DND-41 (cell line): ENCODE measurements at regions not wholly inside any gene's neighbourhood (a gene's known extent, or its start where the extent isn't known, plus 50 kb on each side); places are given as distances from the start of the nearest gene placed in this dataset.

Experiments
- ATAC-seq: fragments of 200-7000 bp; cut with Tn5 transposase; 3 replicates; pipeline ENCODE4 v1.9.1; 2021; ENCODE audit warnings: low read depth; ENCODE audit not compliant: insufficient read depth
- DNase-seq: peaks from one replicate; pipeline ENCODE4 v3.0.0-alpha.2; 2020
- H2AFZ ChIP-seq: 2 replicates; pipeline ENCODE4 v1.6.0; 2012; ENCODE audit warnings: low read depth, low read length
- H3K27ac ChIP-seq: 2 replicates; pipeline ENCODE4 v1.5.1; 2012; ENCODE audit warnings: low read length, inconsistent platforms
- H3K27me3 ChIP-seq: fragments of 200-600 bp; sonication (generic); 2 replicates; pipeline ENCODE4 v1.6.0; 2012; ENCODE audit warnings: low read length, mild to moderate bottlenecking, inconsistent platforms; ENCODE audit not compliant: insufficient read depth, poor library complexity
- H3K36me3 ChIP-seq: 2 replicates; pipeline ENCODE4 v1.5.1; 2012; ENCODE audit warnings: low read length, inconsistent platforms; ENCODE audit not compliant: insufficient read depth
- H3K4me1 ChIP-seq: 2 replicates; pipeline ENCODE4 v1.5.1; 2012; ENCODE audit warnings: mild to moderate bottlenecking, low read length; ENCODE audit not compliant: insufficient read depth
- H3K4me2 ChIP-seq: 2 replicates; pipeline ENCODE4 v1.6.0; 2012; ENCODE audit warnings: mild to moderate bottlenecking, moderate library complexity, low read length, inconsistent platforms; ENCODE audit not compliant: insufficient read depth
- H3K4me3 ChIP-seq, 2 experiments: fragments of 200-600 bp in 1 of 2; shearing (Covaris generic) in 1 of 2; 2 replicates each; pipeline ENCODE4 v1.5.1; 2012 to 2016; ENCODE audit warnings: inconsistent platforms in 2 of 2, low read length in 2 of 2, mild to moderate bottlenecking in 2 of 2, low read depth in 1 of 2, moderate library complexity in 1 of 2
- H3K79me2 ChIP-seq: 2 replicates; pipeline ENCODE4 v1.6.0; 2012; ENCODE audit warnings: low read length, inconsistent platforms; ENCODE audit not compliant: insufficient read depth
- H3K9ac ChIP-seq: 2 replicates; pipeline ENCODE4 v1.6.0; 2012; ENCODE audit warnings: low read depth, mild to moderate bottlenecking, inconsistent platforms, low read length, moderate library complexity
- H3K9me3 ChIP-seq: 2 replicates; pipeline ENCODE4 v1.5.1; 2012; ENCODE audit warnings: low read length, moderate library complexity, mild to moderate bottlenecking, inconsistent platforms; ENCODE audit not compliant: insufficient read depth, severe bottlenecking
- H4K20me1 ChIP-seq: 2 replicates; pipeline ENCODE4 v1.6.0; 2012; ENCODE audit warnings: low read length; ENCODE audit not compliant: insufficient read depth
- EZH2 ChIP-seq: IDR thresholded peaks from 3 replicates; pipeline ENCODE4 v1.6.1; 2012; ENCODE audit warnings: borderline replicate concordance, low read depth, mild to moderate bottlenecking, moderate library complexity, low read length, inconsistent platforms; ENCODE audit not compliant: severe bottlenecking
- TF ChIP-seq, protein P1 (sequence below): IDR thresholded peaks from 2 replicates; pipeline ENCODE4 v1.5.1; 2012; ENCODE audit warnings: borderline replicate concordance, low read length, moderate library complexity, mild to moderate bottlenecking; ENCODE audit not compliant: poor library complexity, severe bottlenecking; ENCODE audit errors: extremely low read depth

DNA sequence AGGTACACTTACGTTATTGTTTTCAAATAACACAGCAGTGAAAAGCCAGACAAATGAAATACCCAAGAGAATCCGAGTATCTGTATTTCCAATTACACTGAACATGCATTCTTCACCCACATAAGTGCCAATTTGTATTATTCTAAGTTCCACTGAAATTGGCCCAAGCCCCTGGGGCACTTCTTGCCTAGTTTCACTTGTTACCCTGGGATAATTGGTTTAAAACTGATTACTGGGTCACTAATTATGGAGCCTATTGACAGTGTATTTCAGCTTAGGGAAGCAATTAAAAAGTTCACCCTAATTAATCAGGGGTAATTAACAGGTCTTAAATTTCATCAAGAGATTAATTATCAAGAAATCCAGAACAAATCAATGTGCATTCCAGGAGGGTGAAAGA is 60.5 kb upstream of the HS3ST2 start:
- no peaks in the 10 kb centered on the region for H3K27me3 ChIP-seq
- no peaks in the 10 kb centered on the region for H3K79me2 ChIP-seq
- no peak overlapping the region for H3K4me2 ChIP-seq
- H2AFZ ChIP-seq, result no peak overlapping the region
- H3K4me3 ChIP-seq, result no peak overlapping the region
- no peak overlapping the region for H3K9ac ChIP-seq
- H3K9me3 ChIP-seq, result no peaks in the 10 kb centered on the region
- H3K4me1 ChIP-seq, result no peaks in the 10 kb centered on the region
- ATAC-seq, result no peak
- TF ChIP-seq, protein P1, sequence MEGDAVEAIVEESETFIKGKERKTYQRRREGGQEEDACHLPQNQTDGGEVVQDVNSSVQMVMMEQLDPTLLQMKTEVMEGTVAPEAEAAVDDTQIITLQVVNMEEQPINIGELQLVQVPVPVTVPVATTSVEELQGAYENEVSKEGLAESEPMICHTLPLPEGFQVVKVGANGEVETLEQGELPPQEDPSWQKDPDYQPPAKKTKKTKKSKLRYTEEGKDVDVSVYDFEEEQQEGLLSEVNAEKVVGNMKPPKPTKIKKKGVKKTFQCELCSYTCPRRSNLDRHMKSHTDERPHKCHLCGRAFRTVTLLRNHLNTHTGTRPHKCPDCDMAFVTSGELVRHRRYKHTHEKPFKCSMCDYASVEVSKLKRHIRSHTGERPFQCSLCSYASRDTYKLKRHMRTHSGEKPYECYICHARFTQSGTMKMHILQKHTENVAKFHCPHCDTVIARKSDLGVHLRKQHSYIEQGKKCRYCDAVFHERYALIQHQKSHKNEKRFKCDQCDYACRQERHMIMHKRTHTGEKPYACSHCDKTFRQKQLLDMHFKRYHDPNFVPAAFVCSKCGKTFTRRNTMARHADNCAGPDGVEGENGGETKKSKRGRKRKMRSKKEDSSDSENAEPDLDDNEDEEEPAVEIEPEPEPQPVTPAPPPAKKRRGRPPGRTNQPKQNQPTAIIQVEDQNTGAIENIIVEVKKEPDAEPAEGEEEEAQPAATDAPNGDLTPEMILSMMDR, result no peak
- TF ChIP-seq EZH2, result no peak
- no peak for DNase-seq
- no peaks in the 10 kb centered on the region for H3K36me3 ChIP-seq
- no peaks in the 10 kb centered on the region for H4K20me1 ChIP-seq
- no peak overlapping the region for H3K27ac ChIP-seq

DNA sequence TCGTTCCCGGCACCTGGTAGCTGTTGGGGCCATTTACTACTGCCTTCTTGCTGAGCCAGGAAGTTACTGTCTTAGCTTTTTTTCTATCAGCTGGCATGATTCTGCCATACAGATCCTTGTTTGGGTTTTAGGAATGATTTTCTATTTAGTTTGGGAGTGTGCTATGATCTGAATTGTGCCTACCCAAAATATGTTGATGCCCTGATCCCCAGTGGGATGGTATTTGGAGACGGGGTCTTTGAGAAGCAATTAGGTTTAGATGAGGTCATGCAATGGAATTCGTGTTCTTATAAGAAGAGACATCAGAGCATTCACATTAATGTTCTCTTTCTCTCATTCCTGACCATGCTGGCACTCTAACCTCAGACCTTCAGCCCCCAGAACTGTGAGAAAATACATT is 59.4 kb upstream of the HS3ST2 start:
- no peak overlapping the region for H3K4me3 ChIP-seq
- H3K36me3 ChIP-seq, result no peaks in the 10 kb centered on the region
- ATAC-seq (no peak), DNase-seq (no peak)
- no peak overlapping the region for H3K27ac ChIP-seq
- H3K9ac ChIP-seq, result no peak overlapping the region
- H3K27me3 ChIP-seq, result no peaks in the 10 kb centered on the region
- H3K79me2 ChIP-seq, result no peaks in the 10 kb centered on the region
- no peak overlapping the region for H2AFZ ChIP-seq
- H4K20me1 ChIP-seq, result no peaks in the 10 kb centered on the region
- no peak overlapping the region for H3K4me2 ChIP-seq
- TF ChIP-seq EZH2, result no peak
- TF ChIP-seq, protein P1, result no peak
- no peaks in the 10 kb centered on the region for H3K9me3 ChIP-seq
- no peaks in the 10 kb centered on the region for H3K4me1 ChIP-seq

DNA sequence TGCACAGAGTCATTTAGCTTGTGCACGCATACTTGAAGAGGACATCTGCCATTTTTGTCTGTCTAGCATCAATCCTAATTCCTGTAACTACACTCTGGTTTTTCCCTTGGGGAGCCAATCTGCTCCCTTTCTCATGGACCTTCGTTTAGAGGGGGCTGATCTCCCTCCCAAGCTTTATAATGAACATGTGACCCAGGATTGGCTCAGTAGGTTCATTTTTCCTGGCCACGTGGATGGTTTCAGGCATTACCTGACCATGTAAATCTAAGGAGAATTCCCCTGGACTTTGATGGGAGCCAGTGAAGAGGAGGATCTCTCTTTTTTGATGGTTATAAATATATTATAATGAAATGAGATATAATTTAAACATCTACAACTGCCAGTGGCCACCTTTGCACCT is 56.8 kb upstream of the HS3ST2 start:
- DNase-seq, result no peak

More for the DNA sequence above, 56.8 kb upstream of the HS3ST2 start:
- Histone ChIP-seq H3K9me3 (no peaks in the 10 kb centered on the region), H3K79me2 (no peaks in the 10 kb centered on the region), H3K4me3 (no peak overlapping the region), H3K4me1 (no peaks in the 10 kb centered on the region), H2AFZ (no peak overlapping the region), H3K4me2 (no peak overlapping the region), H3K9ac (no peak overlapping the region), H3K27me3 (peaks cover 3% of the 10 kb centered on the region), H4K20me1 (no peaks in the 10 kb centered on the region), H3K27ac (no peak overlapping the region), H3K36me3 (no peaks in the 10 kb centered on the region)
- no peak for TF ChIP-seq EZH2
- TF ChIP-seq, protein P1, result no peak
- ATAC-seq, result no peak
